Liver (tissue), 7 donors: ENCODE measurements at regions not wholly inside any gene's neighbourhood (a gene's known extent, or its start where the extent isn't known, plus 50 kb on each side); places are given as distances from the start of the nearest gene placed in this dataset.

Experiments used
- DNase-seq: peaks from one replicate; pipeline ENCODE4 v3.0.0-alpha.2; 2017; ENCODE audit warnings: low spot score
- H3K27ac ChIP-seq, 2 donors: one replicate each; pipeline ENCODE4 v1.7.0; 2013; ENCODE audit warnings: inconsistent platforms in 2 of 2, low read length in 2 of 2, control low read depth in 1 of 2, low read depth in 1 of 2, mild to moderate bottlenecking in 1 of 2
- H3K27me3 ChIP-seq, 4 donors: one replicate each; pipeline versions ENCODE4 v1.6.1 to v1.7.0; 2013; ENCODE audit warnings: low read length in 3 of 4, inconsistent platforms in 1 of 4, mild to moderate bottlenecking in 1 of 4, moderate library complexity in 1 of 4; ENCODE audit not compliant: control insufficient read depth in 4 of 4, insufficient read depth in 4 of 4
- H3K36me3 ChIP-seq, 4 donors: one replicate each; pipeline versions ENCODE4 v1.6.1 to v1.7.0; 2013; ENCODE audit warnings: low read length in 3 of 4, mild to moderate bottlenecking in 3 of 4, low read depth in 1 of 4, moderate library complexity in 1 of 4; ENCODE audit not compliant: control insufficient read depth in 4 of 4, insufficient read depth in 3 of 4
- H3K4me1 ChIP-seq, 4 donors: one replicate each; pipeline versions ENCODE4 v1.6.1 to v1.7.0; 2013; ENCODE audit warnings: low read length in 3 of 4, mild to moderate bottlenecking in 3 of 4, moderate library complexity in 1 of 4; ENCODE audit not compliant: control insufficient read depth in 4 of 4, insufficient read depth in 4 of 4
- H3K4me3 ChIP-seq, 3 donors: one replicate each; pipeline versions ENCODE4 v1.6.1 to v1.7.0; 2013; ENCODE audit warnings: low read length in 3 of 3, control low read depth in 1 of 3, low read depth in 1 of 3, mild to moderate bottlenecking in 1 of 3
- H3K9ac ChIP-seq, 2 donors: one replicate each; pipeline ENCODE4 v1.7.0; 2013; ENCODE audit warnings: low read length in 2 of 2, mild to moderate bottlenecking in 2 of 2, moderate library complexity in 2 of 2, control low read depth in 1 of 2, low read depth in 1 of 2
- H3K9me3 ChIP-seq, 4 donors: one replicate each; pipeline versions ENCODE4 v1.6.1 to v1.7.0; 2013; ENCODE audit warnings: low read length in 3 of 4; ENCODE audit not compliant: control insufficient read depth in 4 of 4
- CTCF ChIP-seq: fragments of 150-350 bp; IDR thresholded peaks from 2 replicates; pipeline ENCODE4 v1.5.1; 2017; ENCODE audit warnings: improper control_type of control experiment, low read depth, low read length; ENCODE audit not compliant: missing input control
- EGR1 ChIP-seq, 2 donors: IDR thresholded peaks; 2 replicates each; pipeline ENCODE4 v1.6.1; 2016 to 2018; ENCODE audit warnings: antibody characterized with exemption in 2 of 2, low read depth in 2 of 2
- FOXA1 ChIP-seq: IDR thresholded peaks from 2 replicates; pipeline ENCODE4 v1.6.1; 2016; ENCODE audit warnings: antibody characterized with exemption
- FOXA2 ChIP-seq: IDR thresholded peaks from 2 replicates; pipeline ENCODE4 v1.6.1; 2016; ENCODE audit warnings: antibody characterized with exemption
- GABPA ChIP-seq, 2 donors: IDR thresholded peaks in 1 of 2; conservative IDR thresholded peaks in 1 of 2; 2 replicates each; pipeline ENCODE4 v1.6.1; 2016; ENCODE audit warnings: antibody characterized with exemption in 2 of 2, mild to moderate bottlenecking in 1 of 2, moderate library complexity in 1 of 2
- HNF4A ChIP-seq, 2 donors: conservative IDR thresholded peaks; 2 replicates each; pipeline ENCODE4 v1.6.1; 2016; ENCODE audit warnings: antibody characterized with exemption in 2 of 2, mild to moderate bottlenecking in 2 of 2
- JUND ChIP-seq, 2 donors: IDR thresholded peaks; 2 replicates each; pipeline ENCODE4 v1.6.1; 2016; ENCODE audit warnings: antibody characterized with exemption in 2 of 2
- NR2F2 ChIP-seq: IDR thresholded peaks from 2 replicates; pipeline ENCODE4 v1.6.1; 2016; ENCODE audit warnings: antibody characterized with exemption
- RAD21 ChIP-seq, 2 donors: IDR thresholded peaks; 2 replicates each; pipeline ENCODE4 v1.6.1; 2016; ENCODE audit warnings: antibody characterized with exemption in 2 of 2, mild to moderate bottlenecking in 2 of 2
- SP1 ChIP-seq: IDR thresholded peaks from 2 replicates; pipeline ENCODE4 v1.6.1; 2018; ENCODE audit warnings: antibody characterized with exemption, mild to moderate bottlenecking
- TAF1 ChIP-seq: conservative IDR thresholded peaks from 2 replicates; pipeline ENCODE4 v1.6.1; 2016; ENCODE audit warnings: antibody characterized with exemption, mild to moderate bottlenecking
- ZBTB33 ChIP-seq: IDR thresholded peaks from 2 replicates; pipeline ENCODE4 v1.6.1; 2016; ENCODE audit warnings: antibody characterized with exemption
- donor health status: healthy.
- donor health status: healthy.
- donor health status: healthy.
- donor health status: healthy.

GRCh38 chr3:148510561-148510960, 187.1 kb upstream of the AGTR1 start:
- Histone ChIP-seq H3K27ac (no peak overlapping the region), H3K36me3 (no peaks in the 10 kb centered on the region), H3K4me3 (no peak overlapping the region), H3K9ac (no peak overlapping the region), H3K9me3 (no peaks in the 10 kb centered on the region), H3K4me1 (peaks cover 0 to 2% (median 1%) of the 10 kb centered on the region in 4 donors), H3K27me3 (no peaks in the 10 kb centered on the region)
- TF ChIP-seq SP1 (no peak), EGR1 (IDR thresholded peaks at IDR 0.05; ENCODE audit: low read depth in 2 of 2) (no peak), NR2F2 (no peak)
- DNase-seq, result no peak

GRCh38 chr3:148512648-148513047, 185.1 kb upstream of the AGTR1 start:
- Histone ChIP-seq H3K27ac (no peak overlapping the region), H3K36me3 (no peaks in the 10 kb centered on the region), H3K4me1 (peaks cover 0 to 2% (median 1%) of the 10 kb centered on the region in 4 donors), H3K9ac (no peak overlapping the region), H3K9me3 (no peaks in the 10 kb centered on the region), H3K27me3 (no peaks in the 10 kb centered on the region), H3K4me3 (no peak overlapping the region)
- TF ChIP-seq SP1 (no peak), JUND (IDR thresholded peaks at IDR 0.05) (no peak), FOXA1 (no peak), HNF4A (conservative IDR thresholded peaks at IDR 0.05) (no peak), RAD21 (IDR thresholded peaks at IDR 0.05) (peak in 1 of 2 donors; percentile 16)
- DNase-seq, result no peak

- TF ChIP-seq CTCF (no peak), FOXA2 (no peak), JUND (IDR thresholded peaks at IDR 0.05) (no peak), EGR1 (IDR thresholded peaks at IDR 0.05; ENCODE audit: low read depth in 2 of 2) (no peak), ZBTB33 (no peak)
- Histone ChIP-seq H3K27me3 (no peaks in the 10 kb centered on the region), H3K4me3 (no peak overlapping the region), H3K4me1 (peaks cover 0 to 2% (median 1%) of the 10 kb centered on the region in 4 donors), H3K36me3 (no peaks in the 10 kb centered on the region), H3K9me3 (no peaks in the 10 kb centered on the region), H3K27ac (no peak overlapping the region), H3K9ac (no peak overlapping the region)
- no peak for DNase-seq
Observed at GRCh38 chr3:148513096-148513543, 184.6 kb upstream of the AGTR1 start.

- Histone ChIP-seq H3K36me3 (no peaks in the 10 kb centered on the region), H3K27me3 (no peaks in the 10 kb centered on the region), H3K4me3 (no peak overlapping the region), H3K9ac (no peak overlapping the region), H3K9me3 (no peaks in the 10 kb centered on the region), H3K4me1 (no peaks in the 10 kb centered on the region), H3K27ac (no peak overlapping the region)
- no peak for DNase-seq
- TF ChIP-seq FOXA1 (no peak), ZBTB33 (no peak), NR2F2 (no peak), RAD21 (IDR thresholded peaks at IDR 0.05) (no peak), CTCF (no peak), FOXA2 (no peak), JUND (IDR thresholded peaks at IDR 0.05) (no peak), TAF1 (no peak), GABPA (IDR thresholded peaks at IDR 0.05 in 1 of 2, conservative IDR thresholded peaks at IDR 0.05 in 1 of 2) (no peak)
Observed at GRCh38 chr3:148518520-148518919, 179.2 kb upstream of the AGTR1 start.
